HG02981 (cell line): ENCODE measurements at regions not wholly inside any gene's neighbourhood (a gene's known extent, or its start where the extent isn't known, plus 50 kb on each side); places are given as distances from the start of the nearest gene placed in this dataset.

Source experiments
- ATAC-seq: cut with Tn5 transposase; IDR thresholded peaks from one replicate; pipeline ENCODE4 v1.9.1; 2021; ENCODE audit warnings: mild to moderate bottlenecking, moderate library complexity; ENCODE audit not compliant: unreplicated experiment

DNA sequence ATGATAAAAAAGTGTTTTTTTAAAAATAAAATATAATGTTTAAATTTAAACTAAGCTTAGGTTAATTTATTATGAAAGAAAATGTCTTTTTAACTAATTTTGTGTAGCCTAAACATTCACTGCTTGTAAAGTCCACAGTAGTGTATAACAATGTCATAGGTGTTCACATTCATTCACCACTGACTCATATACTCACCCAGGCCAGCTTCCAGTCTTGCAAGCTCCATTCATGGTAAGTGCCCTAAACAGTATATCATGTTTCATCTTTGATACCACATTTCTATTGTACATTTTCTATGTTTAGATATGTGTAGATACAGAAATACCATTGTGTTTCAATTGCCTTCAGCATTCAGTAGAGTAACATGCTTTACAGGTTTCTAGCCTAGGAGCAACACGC lies 530.3 kb downstream of the EPHA5 start:
- ATAC-seq = no peak

DNA sequence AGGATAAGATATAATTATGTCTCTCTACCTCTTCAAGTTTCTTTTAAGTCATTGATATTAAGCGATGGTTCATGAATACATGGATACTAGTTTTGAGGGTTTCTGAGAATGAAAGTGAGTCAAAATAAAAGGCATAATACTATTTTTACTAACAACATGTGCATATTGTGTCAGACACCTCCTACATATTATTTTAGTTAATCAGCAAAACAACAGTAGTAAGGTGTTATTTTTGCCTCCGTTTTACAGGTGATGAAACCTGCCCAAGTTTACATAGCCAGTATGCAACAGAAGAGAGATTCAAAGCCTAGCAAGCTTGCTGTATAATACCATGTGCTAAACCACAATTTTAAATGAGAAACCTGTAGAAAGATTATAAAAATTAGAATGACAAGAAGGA lies 544.1 kb downstream of the EPHA5 start:
- ATAC-seq = no peak

DNA sequence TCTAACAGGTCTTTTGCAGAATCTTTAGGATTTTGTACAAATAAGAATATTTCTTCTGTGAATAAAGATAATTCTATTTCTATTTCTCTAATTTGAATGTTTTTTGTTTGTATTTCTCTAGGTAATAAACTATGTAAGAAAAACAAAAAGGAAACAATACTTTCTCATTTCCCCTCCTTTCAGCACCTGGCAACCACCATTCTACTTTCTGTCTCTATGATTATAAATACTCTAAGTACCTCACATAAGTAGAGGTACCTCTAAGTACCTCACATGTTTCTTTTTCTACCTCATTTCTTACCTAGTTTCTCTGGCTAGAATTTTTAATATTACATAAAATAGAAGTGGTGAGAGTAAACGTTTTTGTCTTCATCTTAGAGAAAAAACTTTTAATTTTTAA lies 550.0 kb downstream of the EPHA5 start:
- ATAC-seq = no peak

DNA sequence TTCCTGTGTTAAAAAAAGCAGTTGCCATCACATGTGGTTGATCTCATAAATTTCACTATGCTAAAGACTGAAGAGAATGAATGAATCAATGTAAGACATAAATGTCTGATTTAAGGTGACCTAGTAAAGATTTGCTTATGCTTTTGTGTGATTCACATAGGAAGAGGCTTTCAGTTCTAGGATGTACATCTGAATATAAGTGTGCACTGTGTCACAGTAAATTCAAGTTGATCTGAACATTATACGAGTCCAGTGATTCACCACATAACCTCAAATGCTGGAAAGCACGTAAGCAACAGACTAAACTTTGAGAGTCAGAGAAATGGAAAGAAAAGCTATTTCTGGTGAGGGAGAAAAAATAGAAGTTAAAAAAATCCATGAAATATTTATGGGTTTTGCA lies 567.9 kb downstream of the EPHA5 start:
- ATAC-seq = no peak

DNA sequence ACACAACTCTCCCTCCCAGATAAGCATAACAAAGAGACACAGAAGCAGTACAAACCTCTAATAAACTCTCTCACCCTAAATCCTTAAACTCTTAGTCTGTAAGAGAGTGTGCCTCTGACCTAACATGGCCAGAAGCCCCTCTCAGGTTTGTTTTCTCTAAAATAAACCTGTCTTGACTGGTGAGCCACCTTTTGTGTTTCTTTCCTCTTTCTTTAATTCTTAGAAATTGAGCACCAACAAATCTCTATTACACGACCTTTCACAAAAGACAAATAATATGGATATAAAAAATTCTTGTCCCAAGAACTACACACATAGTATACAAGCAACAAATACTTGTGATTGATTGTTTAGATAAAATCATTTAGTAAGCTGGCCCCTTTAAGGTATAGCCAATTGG lies 573.7 kb downstream of the EPHA5 start:
- ATAC-seq = no peak

DNA sequence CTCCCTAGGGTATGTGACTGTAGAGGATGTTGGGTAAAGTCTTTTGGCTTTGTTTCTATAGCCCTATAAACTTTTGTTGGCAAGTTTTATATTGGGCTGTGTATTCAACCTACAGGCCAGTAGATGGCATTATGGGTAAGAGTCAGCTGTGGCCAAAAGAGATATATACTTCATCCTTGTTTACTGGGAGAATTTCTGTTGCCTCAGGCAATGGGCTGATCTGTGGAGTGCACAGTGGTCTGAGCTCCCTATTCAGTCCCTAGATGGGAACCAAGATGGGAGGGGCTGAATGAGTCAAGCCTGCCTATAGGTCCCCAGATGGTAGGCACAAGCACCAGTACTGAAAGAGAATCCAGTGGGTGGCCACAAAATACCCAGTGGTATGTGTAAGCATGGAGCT lies 580.6 kb downstream of the EPHA5 start:
- no peak for ATAC-seq

DNA sequence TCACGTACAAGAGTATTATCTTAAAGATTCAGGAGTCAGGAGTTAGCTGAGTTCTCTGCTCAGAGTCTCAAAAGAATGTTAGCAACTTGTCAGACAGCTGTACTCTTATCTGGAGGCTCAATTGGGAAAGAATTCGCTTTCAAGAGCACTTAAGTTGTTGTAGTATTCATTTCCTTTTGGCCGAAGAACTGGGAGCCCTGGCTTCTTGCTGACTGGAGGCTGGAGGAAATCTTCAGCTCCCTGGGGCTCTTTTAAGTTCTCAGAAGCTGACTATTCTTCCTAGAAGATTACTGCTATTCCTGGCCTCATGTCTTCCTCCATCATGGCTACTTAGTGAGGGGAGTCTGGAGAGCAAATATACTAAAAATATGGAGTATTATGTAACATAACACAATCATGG lies 587.2 kb downstream of the EPHA5 start:
- no peak for ATAC-seq

DNA sequence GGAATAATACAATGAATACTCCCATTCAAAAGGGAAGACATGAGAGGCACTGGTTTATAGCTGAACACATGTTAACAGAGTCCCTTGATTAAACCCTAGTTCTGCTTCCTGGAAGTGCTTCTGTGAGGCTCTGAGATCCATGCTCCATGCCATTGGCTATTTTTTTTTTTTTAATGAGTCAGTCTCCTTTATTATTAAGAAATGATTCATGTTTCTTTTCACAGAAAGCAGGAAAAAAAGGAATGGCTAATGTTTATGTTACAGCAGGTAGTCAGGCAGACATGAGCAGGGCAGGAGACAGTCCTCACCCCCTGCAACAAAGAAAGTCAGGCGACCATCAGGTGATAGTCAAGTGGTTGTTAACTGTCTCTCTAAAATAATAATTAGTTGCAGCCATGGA lies 598.7 kb downstream of the EPHA5 start:
- no peak for ATAC-seq

DNA sequence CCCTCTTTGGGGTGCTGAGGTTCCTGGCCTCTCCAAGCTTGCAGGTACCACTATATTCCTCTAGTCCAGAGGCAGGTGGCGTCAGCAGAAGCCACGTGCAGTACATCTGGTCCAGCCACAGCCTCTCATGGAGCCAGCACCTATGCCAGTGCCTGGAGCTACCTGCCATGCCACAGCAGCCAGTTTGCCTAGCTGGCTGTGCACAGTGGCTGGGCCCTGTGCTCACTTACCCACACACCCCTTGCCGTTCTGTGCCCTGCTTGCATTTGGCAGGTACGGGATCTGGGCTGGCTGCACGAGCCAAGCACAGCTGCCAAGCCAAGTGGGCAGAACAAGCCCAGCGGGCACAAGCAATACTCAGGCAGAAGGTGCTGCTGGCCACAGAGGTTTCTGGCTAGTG lies 601.1 kb downstream of the EPHA5 start:
- no peak for ATAC-seq

DNA sequence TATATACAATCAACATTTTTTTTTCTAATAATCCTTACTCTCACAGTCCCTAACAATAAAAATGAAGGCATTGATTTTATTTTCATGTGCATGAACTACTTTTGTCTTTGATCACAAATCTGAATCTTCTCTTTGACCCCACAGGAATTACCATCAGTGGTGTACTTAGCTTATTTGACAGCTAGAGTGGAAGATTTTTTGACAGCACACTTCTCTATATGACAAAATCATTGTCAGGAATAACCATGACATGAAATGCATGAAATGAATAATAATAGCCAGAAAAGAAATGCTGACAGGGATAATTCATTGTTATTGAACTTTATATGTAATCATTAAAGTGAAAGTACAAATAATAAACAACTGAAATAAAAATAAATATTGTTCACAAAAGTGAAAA lies 604.2 kb downstream of the EPHA5 start:
- ATAC-seq = no peak

DNA sequence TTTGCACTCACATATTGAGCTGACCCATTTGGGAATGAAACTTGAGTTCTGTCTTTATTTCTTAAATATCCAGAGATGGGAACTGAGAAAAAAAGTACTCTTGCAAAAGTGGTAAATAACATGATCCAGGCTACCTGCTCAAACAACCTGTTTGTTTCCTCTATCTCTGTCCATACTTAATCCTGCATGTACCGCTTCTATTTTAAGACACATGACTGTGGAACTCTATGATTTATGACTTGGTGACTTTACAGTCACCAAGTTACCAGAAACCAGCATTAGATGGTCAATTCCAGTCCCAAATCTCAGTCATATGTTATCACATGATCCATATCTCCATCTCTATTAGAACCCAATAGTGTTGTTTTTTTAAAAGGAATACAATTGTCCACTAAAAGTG lies 606.7 kb downstream of the EPHA5 start:
- ATAC-seq = no peak

DNA sequence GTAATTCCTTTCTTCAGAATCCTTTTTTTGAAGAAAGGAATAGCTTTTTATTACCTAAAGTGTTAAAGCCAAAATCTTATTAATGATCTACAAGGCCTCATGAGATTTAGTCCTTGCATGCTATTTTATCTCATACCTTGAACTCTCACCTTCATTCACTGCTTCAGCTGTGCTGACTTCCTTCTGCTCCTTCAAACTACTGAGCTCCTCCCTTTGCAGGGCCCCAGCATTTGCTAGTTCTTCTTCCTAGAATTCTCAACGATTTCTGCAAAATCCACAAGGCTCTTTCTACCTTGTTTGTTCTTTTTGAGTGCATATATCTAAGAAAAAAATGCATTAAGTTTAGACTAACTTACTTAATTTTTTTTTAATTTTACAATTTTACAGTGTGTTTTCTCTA lies 619.5 kb downstream of the EPHA5 start:
- no peak for ATAC-seq

DNA sequence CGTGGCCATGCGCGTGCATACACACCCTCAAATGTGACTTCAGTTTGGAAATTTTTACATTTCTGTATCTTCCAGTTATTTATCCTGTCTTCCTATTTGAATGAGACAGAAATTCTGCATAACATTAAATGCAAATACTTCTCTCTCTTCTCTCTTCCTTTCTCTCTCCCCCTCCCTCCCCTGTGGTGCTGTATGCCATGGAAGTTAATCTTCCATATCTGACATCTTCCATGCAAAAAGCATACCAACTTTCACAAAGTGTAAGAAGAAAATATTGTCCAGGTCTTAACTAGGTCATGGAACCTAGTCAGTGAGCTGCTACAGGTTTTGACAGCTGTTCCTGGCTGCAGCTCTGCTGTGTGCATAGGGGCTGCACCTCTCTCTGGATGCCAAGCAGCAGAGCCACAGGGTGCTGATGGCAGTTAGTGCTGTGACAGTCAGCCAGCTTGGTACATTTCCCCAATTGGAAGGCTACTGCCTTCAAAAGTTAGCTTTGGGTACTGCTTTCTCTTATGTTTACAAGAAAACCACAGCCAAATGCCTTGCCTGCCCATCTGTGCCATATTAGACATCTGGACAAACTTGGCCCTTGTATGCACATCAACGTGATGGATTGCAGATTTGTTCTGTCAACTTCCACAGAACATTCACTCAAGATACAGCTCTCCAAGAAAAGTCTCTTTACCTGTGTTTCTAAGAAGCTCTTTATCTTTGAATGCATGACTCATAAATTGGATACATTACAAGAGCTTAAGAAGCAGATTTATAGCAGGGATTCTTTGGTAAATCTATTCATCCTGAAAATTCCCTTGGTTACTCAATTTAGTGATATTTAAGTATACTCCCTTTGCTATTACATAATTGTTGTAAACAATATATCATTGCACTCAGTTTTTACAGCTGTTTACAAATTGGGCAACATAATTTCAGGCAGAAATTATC lies 623.8 kb downstream of the EPHA5 start:
- ATAC-seq = no peak

DNA sequence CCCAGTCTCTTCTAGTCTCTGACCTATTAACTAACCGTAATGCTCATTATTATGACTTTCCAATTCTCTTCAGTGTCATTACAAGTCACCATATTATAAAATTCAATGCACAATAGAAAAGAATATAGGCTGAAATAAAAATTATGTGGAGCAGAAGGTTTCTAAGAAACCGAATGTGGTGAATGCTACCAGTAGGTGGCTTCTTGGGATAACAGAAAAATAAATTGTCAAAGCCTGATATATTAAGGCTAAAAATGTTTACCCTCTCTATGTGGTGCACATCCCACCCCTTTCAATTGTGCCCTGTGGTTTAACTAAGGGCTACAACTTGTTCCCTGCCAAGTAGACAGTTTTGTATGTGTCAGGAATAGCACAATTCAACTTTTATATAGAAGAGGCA lies 624.6 kb upstream of the TECRL start:
- no peak for ATAC-seq

DNA sequence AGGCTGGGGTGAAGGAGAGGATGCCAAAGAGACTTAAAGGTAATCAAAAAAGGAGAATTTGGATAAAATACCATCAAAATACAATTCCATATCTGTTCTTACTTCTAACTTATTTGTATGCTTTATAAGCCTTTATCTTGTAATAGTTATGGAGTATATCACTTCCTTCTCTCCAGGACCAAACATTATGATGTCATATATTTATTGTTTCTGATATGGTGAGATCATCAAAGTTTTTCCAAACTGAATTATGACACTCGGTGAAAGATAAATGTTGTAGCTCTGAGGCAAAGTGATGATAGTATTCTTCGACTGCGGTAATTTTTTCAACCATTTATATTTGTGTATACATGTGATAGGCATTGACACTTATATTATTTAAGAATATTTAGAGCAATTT lies 619.3 kb upstream of the TECRL start:
- ATAC-seq = no peak

DNA sequence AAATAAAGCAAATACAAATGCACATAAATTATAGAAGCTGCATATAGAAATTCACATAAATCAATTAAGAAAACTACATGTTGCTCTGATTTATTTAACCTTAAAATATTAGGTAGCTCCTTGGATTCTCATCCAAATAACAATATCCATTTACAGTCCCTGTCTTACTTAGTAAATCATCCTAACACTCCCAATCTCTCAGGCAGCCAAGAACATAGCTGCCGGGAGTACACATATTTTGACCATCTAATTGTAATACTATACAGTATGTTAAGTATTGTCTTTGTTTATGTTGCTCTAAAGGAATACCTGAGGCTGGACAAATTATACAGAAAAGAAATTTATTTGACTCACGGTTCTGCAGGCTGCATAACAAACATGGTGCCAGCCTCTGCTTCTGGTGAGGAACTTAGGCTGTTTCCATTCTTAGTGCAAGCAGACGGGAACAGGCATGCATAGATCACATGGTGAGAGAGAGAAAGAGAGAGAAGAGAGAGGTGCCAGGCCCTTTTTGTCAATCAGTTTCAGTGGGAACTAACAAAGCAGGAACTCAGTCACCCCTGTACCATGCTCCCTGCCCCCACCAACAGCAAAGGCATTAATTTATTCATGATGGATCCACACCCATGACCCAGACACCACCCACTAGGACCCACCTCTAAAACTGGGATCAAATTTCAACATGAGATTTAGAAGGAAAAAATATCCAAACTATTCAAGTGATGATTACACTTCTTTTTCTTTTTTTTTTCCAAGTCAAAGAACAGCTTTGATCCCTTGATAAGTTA lies 614.8 kb upstream of the TECRL start:
- ATAC-seq = no peak

DNA sequence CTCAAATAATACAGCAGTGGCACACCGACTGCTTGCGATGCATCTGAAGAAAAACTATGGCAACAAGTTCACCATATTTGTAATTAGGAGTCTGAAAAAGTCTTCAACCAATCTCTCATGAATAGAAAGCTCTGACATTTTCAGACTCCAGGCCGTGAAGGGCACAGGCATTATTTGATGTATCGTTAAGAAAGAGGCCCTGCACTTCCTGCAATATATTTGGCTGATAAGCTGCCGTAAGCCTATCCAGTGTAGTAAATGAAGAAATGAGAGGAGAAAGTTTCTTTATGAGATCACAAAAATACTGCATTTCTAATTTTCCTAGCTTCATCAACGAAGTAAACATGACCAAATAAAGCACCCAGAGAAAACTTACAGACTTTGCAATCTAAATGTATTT lies 613.8 kb upstream of the TECRL start:
- no peak for ATAC-seq

DNA sequence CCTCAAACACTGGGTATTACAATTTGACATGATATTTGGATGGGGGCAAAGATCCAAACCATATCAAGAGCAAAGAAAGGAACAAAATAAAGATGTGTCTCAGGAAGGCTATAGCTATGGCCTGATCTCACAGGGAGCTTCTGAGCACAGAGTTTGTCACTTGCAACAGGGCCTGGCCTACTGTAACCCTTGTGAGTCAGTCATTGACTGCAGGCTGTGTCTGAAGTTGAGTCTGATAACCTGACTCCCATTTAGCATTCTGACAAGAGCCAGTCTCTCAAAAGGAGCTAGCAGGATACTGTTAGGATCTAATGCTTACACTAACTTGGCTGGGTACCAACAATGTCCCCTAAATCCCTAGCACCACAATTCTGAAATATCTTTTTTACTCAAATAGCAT lies 612.5 kb upstream of the TECRL start:
- no peak for ATAC-seq

DNA sequence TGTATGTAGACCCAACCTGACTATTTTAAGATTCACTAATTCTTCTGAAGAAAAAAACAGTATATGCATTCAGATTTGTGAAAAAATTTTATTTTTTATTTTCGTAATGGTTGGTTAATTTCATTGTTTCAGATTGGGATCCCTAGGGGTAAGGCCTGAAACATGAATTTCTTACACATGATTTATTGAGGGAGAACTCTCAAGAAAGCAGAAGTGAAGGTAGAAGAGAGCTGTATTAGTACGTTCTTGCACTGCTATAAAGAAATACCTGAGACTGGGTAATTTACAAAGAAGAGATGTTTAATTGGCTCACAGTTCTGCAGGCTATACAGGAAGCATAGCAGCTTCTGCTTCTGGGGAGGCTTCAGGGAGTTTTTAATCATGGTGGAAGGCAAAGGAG lies 611.9 kb upstream of the TECRL start:
- no peak for ATAC-seq

DNA sequence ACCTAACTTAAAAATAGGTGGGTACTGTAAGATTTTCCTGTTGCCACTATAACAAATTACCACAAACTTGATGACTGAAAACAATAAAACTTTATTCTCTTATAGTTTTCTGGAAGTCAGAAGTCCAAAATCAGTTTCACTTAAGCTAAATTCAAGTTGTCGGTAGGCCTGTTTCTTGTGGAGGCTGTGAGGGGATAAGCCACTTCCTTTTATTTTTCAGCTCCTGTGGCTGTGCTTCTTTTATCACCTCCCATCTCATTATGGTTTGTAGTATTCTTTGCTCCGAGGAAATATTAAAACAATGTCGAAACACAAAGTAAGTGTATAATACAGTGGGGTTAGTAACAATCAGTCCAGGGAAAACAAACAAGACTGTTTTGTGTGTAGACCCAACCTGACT lies 610.5 kb upstream of the TECRL start:
- no peak for ATAC-seq

DNA sequence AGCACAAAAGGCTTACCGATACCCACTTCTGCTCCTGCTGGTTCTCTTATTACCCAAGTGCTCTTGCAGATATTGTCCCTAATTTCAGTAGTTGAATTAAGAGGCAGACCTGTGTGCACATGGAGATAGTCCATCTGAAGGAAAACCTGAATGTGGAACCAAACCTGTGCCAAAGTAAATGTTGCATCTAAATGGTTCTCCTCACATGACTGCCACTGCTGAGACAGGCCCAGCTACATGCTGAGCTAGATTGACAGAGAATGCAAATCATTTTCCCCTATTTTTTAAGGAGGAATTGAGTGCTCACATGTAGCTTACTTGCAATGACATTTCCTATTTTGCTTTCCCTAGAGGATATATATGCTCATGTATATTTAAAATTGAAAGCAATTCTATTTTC lies 609.1 kb upstream of the TECRL start:
- ATAC-seq = no peak

DNA sequence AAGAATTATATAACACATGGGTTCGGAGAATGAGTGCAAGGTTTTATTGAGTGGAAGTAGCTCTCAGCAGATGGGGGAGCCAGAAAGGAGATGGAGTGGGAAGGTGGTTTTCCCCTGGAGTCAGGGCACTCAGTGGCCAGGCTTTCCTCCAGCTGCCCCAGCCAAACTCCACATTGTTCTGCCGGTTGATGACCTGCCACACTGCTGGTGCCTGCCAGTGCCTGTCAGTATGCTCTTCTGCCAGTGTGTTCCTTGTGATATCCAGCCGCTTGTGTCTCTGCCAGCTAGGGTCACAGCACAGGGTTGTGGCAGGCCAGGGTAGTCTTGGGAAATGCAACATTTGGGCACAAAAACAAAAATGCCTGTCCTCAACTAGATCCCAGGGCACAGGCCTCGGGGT lies 604.8 kb upstream of the TECRL start:
- no peak for ATAC-seq
